Endodermal cell (in vitro differentiated cells): ENCODE measurements at regions not wholly inside any gene's neighbourhood (a gene's known extent, or its start where the extent isn't known, plus 50 kb on each side); places are given as distances from the start of the nearest gene placed in this dataset.

Experiments
- DNase-seq: peaks from one replicate; pipeline ENCODE4 v3.0.0-alpha.2; 2017
- H3K27ac ChIP-seq: 2 replicates; pipeline ENCODE4 v1.5.1; 2013; ENCODE audit warnings: mild to moderate bottlenecking, low read depth, low read length, moderate library complexity
- H3K27me3 ChIP-seq: 2 replicates; pipeline ENCODE4 v1.6.1; 2013; ENCODE audit warnings: mild to moderate bottlenecking, low read length, moderate library complexity; ENCODE audit not compliant: insufficient read depth, control insufficient read depth, poor library complexity, severe bottlenecking
- H3K36me3 ChIP-seq: 2 replicates; pipeline ENCODE4 v1.7.0; 2013; ENCODE audit warnings: mild to moderate bottlenecking, low read length, moderate library complexity; ENCODE audit not compliant: control insufficient read depth, insufficient read depth
- H3K4me1 ChIP-seq: one replicate; pipeline ENCODE4 v1.7.0; 2013; ENCODE audit warnings: low read length; ENCODE audit not compliant: control insufficient read depth, insufficient read depth
- H3K4me3 ChIP-seq: 2 replicates; pipeline ENCODE4 v1.5.1; 2013; ENCODE audit warnings: mild to moderate bottlenecking, low read length, moderate library complexity
- H3K9ac ChIP-seq: 2 replicates; pipeline ENCODE4 v1.6.1; 2013; ENCODE audit warnings: mild to moderate bottlenecking, low read length, moderate library complexity; ENCODE audit not compliant: poor library complexity, severe bottlenecking; ENCODE audit errors: extremely low read depth
- H3K9me3 ChIP-seq: 2 replicates; pipeline ENCODE4 v1.6.1; 2013; ENCODE audit warnings: mild to moderate bottlenecking, low read length, moderate library complexity; ENCODE audit not compliant: control insufficient read depth
- H3K27ac Mint-ChIP-seq: 2 replicates; pipeline ENCODE4 v1.8.0; 2020; ENCODE audit warnings: mixed read lengths
- H3K27me3 Mint-ChIP-seq: 2 replicates; pipeline ENCODE4 v1.8.0; 2021; ENCODE audit warnings: mild to moderate bottlenecking, mixed read lengths; ENCODE audit not compliant: insufficient read depth
- H3K36me3 Mint-ChIP-seq: 2 replicates; pipeline ENCODE4 v1.8.0; 2020; ENCODE audit warnings: low read depth, mixed read lengths
- H3K4me1 Mint-ChIP-seq: 2 replicates; pipeline ENCODE4 v1.8.0; 2020; ENCODE audit warnings: mixed read lengths
- H3K4me3 Mint-ChIP-seq: 2 replicates; pipeline ENCODE4 v1.8.0; 2020; ENCODE audit warnings: mild to moderate bottlenecking, moderate library complexity, mixed read lengths
- H3K9me3 Mint-ChIP-seq: 2 replicates; pipeline ENCODE4 v1.8.0; 2020; ENCODE audit warnings: mild to moderate bottlenecking, mixed read lengths
- CTCF ChIP-seq: fragments of 200-600 bp; sonication (generic); conservative IDR thresholded peaks from 2 replicates; pipeline ENCODE4 v1.5.0; 2021; ENCODE audit warnings: antibody characterized with exemption, mild to moderate bottlenecking
- WGBS, 2 experiments: methylation state at CpG; one replicate each; pipeline versions ENCODE4 v1.1.5 to v1.1.7; 2013; ENCODE audit warnings: missing lambda C conversion rate in 2 of 2, mixed read lengths in 1 of 2; ENCODE audit not compliant: insufficient coverage in 1 of 2, insufficient read length in 1 of 2; 5-methylcytosine and 5-hydroxymethylcytosine counted together

DNA sequence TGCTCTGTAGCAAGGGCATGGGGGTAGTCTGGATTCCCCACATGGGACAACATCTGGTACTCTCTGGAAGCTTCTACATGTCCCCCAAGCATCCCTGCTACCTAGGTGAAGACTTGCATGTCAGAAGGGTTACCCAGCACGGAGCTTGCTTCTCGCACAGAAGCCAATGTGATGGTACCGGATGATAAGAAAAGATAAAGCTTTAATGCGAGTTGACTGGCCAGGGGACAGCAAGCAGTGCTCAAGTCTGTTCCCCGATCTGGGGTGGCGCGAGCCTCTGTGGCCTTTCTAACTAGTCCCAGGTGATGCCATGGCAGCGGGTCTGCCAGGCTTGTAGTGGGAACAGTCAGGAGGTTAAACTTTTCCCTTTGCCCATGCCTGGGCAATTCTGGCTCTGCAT is 70.0 kb upstream of the TIAM2 start:
- H3K9me3 ChIP-seq: no peaks in the 10 kb centered on the region
- no peak overlapping the region for H3K9ac ChIP-seq
- H3K27me3 ChIP-seq: no peaks in the 10 kb centered on the region
- Mint-ChIP-seq H3K36me3 (no peaks in the 10 kb centered on the region), H3K27ac (no peak overlapping the region), H3K27me3 (no peaks in the 10 kb centered on the region), H3K4me3 (no peak overlapping the region), H3K9me3 (no peaks in the 10 kb centered on the region), H3K4me1 (peaks cover 28% of the 10 kb centered on the region)
- WGBS, 2 experiments: 92 to 96% methylated on average over 8 of the region's 8 CpGs
- no peaks in the 10 kb centered on the region for H3K36me3 ChIP-seq
- TF ChIP-seq CTCF: no peak
- no peak overlapping the region for H3K4me3 ChIP-seq
- no peak overlapping the region for H3K27ac ChIP-seq
- DNase-seq: no peak
- peaks cover 15% of the 10 kb centered on the region for H3K4me1 ChIP-seq

- no peak overlapping the region for H3K4me3 ChIP-seq
- no peak for TF ChIP-seq CTCF
- WGBS, 2 experiments: 89 to 96% methylated on average over 8 of the region's 8 CpGs
- no peaks in the 10 kb centered on the region for H3K36me3 ChIP-seq
- peaks cover 18% of the 10 kb centered on the region for H3K4me1 ChIP-seq
- Mint-ChIP-seq H3K9me3 (no peaks in the 10 kb centered on the region), H3K27me3 (no peaks in the 10 kb centered on the region), H3K4me3 (no peak overlapping the region), H3K36me3 (no peaks in the 10 kb centered on the region), H3K27ac (no peak overlapping the region), H3K4me1 (peaks cover 36% of the 10 kb centered on the region)
- H3K27ac ChIP-seq: no peak overlapping the region
- DNase-seq: no peak
- H3K9me3 ChIP-seq: no peaks in the 10 kb centered on the region
- H3K9ac ChIP-seq: no peak overlapping the region
- H3K27me3 ChIP-seq: no peaks in the 10 kb centered on the region
These were observed 68.7 kb upstream of the TIAM2 start for GRCh38 chr6:154926366-154926765.

DNA sequence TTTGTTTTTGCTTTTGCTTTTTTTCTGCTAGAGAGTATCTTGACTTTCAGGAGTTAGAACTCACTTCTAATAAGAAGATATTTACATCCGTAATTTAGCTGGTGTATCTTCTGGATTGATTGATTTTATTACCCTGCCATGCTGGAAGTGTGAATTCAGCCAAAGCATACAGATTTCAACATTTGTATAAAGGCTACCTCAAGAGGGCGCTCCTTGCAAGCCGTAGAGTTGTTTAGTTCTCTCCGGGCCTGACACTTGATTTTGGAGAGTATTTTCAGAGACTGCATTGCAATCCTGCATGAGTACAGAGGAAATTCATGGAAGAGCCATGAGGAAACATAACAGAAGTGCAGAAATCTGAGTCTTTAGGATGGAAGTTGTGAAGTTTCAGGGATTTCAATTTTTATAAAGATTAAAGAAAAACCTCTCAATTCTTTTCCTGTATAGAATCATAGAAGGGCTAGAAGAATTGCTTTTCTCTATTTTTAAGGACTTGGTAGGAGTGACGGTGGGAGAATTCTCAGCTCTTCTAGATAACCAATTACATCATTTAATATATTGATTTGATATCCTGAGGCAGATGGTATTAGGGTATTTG is 66.7 kb upstream of the TIAM2 start:
- Histone ChIP-seq H3K27me3 (no peaks in the 10 kb centered on the region), H3K9ac (no peak overlapping the region), H3K36me3 (no peaks in the 10 kb centered on the region), H3K4me3 (no peak overlapping the region), H3K9me3 (no peaks in the 10 kb centered on the region), H3K4me1 (peaks cover 29% of the 10 kb centered on the region), H3K27ac (no peak overlapping the region)
- peak; percentile 85 for DNase-seq
- H3K27me3 Mint-ChIP-seq: no peaks in the 10 kb centered on the region
- no peak overlapping the region for H3K4me3 Mint-ChIP-seq
- H3K9me3 Mint-ChIP-seq: no peaks in the 10 kb centered on the region
- no peaks in the 10 kb centered on the region for H3K36me3 Mint-ChIP-seq
- peak; percentile 92 for TF ChIP-seq CTCF
- peaks cover 49% of the 10 kb centered on the region for H3K4me1 Mint-ChIP-seq
- no peak overlapping the region for H3K27ac Mint-ChIP-seq
- WGBS, 2 experiments: 8 to 10% methylated on average over 3 to 4 of the region's 5 CpGs
